Neural cell (in vitro differentiated cells): ENCODE measurements at regions not wholly inside any gene's neighbourhood (a gene's known extent, or its start where the extent isn't known, plus 50 kb on each side); places are given as distances from the start of the nearest gene placed in this dataset.

Experiments used
- CTCF ChIP-seq: fragments of 450-650 bp; IDR thresholded peaks from 2 replicates; pipeline ENCODE4 v1.5.1; 2014; ENCODE audit warnings: antibody characterized with exemption, mild to moderate bottlenecking, moderate library complexity; ENCODE audit not compliant: poor library complexity, severe bottlenecking
- EZH2 ChIP-seq: fragments of 200-600, 300-800 bp; shearing (Covaris generic), sonication (generic); IDR thresholded peaks from 2 replicates; pipeline ENCODE4 v1.6.1; 2014; ENCODE audit warnings: antibody characterized with exemption, low read length, borderline replicate concordance, mild to moderate bottlenecking; ENCODE audit not compliant: insufficient read depth, poor library complexity, severe bottlenecking
- MXI1 ChIP-seq: fragments of 450-650 bp; conservative IDR thresholded peaks from 2 replicates; pipeline ENCODE4 v1.6.1; 2014; ENCODE audit warnings: antibody characterized with exemption, mild to moderate bottlenecking; ENCODE audit not compliant: poor library complexity, severe bottlenecking
- POLR2AphosphoS5 ChIP-seq: IDR thresholded peaks from 2 replicates; pipeline ENCODE4 v1.6.1; 2012
- RAD21 ChIP-seq: fragments of 450-650 bp; conservative IDR thresholded peaks from 2 replicates; pipeline ENCODE4 v1.6.1; 2014; ENCODE audit warnings: antibody characterized with exemption, mild to moderate bottlenecking, moderate library complexity
- REST ChIP-seq: IDR thresholded peaks from 2 replicates; pipeline ENCODE4 v1.6.1; 2012; ENCODE audit warnings: borderline replicate concordance
- TAF1 ChIP-seq: IDR thresholded peaks from 2 replicates; pipeline ENCODE4 v1.6.1; 2012; ENCODE audit warnings: low read depth

- TF ChIP-seq RAD21 = no peak
- TF ChIP-seq REST = no peak
- TF ChIP-seq CTCF = no peak
- no peak for TF ChIP-seq EZH2
- no peak for TF ChIP-seq MXI1
- no peak for TF ChIP-seq POLR2AphosphoS5
- no peak for TF ChIP-seq TAF1
Measured at GRCh38 chr12:107352347-107353081, 259.2 kb upstream of the CRY1 start.
